Hematopoietic multipotent progenitor cell (in vitro differentiated cells): ENCODE measurements at regions not wholly inside any gene's neighbourhood (a gene's known extent, or its start where the extent isn't known, plus 50 kb on each side); places are given as distances from the start of the nearest gene placed in this dataset.

Experiments used
- DNase-seq, 3 donors: peaks; one replicate each; pipeline ENCODE4 v3.0.0-alpha.2; 2011 to 2015; ENCODE audit warnings: low read depth in 2 of 3, low spot score in 2 of 3

DNA sequence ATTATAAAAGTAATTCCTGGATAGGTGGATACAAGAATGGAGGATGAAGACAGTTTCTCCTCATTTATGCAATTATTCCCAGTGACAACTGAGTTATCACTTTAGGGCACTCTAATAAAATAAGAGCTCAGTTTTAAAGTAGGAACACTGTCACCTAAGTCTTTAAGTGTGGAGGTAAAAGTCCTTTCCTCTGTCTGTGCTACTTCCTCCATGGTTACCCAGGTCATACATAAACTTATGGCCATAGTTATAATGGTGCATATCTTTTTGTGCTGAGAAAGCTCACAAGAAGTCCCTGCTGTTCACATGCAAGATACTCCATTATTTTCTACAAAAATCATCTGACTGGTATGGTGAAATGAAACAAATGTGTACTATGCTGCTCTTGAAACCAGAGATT is 1093.6 kb downstream of the IGSF11 start:
- no peak for DNase-seq

DNA sequence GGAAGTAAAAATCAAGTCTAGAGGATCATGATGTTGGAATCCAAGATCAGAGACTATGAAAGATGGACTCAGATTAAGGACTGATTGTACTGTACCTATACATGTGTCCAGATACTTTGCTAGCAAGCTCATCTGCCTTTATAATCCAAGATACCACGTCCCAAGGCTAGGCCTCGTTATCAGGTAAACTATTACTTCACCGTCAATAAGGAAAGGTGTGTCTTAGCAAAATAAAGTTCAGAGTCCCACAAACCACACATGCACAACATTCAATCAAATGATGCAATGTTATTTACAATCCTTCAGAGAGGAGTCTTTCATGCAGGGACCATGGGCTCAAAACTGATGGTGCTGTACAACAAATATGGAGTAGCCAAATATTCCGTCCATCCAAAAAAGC is 1092.9 kb downstream of the IGSF11 start:
- DNase-seq, result no peak

DNA sequence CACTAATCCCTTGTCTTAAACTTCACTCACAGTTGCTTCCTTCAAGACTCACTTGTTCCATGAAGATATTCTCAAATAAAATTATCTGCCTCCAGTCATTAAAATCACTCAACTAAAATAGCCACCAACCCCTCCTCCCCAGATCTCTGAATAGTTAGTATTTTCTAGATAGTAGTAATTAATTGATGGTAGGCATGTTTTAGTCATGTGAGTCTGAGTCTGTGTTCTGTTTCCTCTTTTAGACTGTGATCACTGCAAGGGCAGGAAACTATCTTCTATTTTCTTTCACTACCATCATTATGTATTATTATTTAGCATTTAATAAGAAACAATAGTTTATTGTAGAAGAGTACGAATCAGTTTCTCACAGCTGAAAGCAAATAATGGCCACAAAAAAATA is 1080.5 kb downstream of the IGSF11 start:
- DNase-seq, result no peak

DNA sequence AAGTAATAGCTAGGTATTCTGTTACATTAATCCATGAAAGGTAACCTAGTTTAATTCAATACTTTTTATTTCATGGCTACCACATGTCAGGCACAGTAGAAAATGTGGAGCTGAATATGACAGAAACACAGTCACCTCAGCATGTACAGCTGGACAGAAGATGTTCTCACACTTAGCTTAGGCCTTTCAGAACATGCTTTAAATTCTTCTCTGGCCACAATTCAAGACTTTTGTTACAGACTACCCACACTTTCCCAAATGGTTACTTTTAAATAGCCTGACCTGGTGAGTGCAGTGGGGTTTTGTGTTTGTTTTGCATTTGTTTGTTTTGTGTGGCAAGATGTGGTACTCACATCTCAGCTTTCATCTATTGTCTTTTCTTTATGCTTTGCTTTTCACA is 1079.5 kb downstream of the IGSF11 start:
- no peak for DNase-seq

DNA sequence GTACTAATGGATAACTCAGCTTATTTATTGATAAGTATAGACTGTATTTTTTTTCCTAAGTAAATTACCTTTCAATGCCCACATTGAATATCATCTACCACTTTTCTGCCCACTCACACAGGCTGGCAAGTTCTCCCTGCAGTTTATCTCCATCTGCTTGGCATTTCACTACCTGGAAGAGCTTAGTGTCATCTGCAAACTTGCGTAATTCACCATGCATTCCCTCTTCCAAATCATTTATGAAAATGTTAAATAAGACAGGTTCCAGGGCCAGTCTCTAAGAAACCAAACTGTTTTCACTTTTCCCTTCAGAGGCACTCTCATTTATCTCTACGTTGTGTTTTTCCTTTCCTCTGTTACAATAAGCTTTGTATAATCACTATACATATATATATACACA is 1076.6 kb downstream of the IGSF11 start:
- no peak for DNase-seq

DNA sequence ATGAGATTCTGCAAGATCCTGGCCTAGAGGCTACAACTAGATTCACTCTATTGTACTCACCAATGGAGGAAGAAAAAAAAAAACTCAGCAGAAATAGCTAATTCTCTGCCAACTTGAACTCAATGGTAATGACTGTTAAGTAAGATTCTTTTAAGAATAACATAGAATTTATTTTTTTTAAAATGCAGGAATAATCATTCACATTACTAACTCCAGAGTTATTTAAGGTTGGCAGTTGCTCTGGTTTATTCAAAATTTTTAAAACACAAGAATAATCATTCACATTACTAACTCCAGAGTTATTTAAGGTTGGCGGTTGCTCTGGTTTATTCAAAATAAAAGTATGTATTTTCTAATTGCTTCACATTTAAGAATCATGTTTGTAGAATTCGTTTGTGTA is 1071.9 kb downstream of the IGSF11 start:
- DNase-seq, result no peak

DNA sequence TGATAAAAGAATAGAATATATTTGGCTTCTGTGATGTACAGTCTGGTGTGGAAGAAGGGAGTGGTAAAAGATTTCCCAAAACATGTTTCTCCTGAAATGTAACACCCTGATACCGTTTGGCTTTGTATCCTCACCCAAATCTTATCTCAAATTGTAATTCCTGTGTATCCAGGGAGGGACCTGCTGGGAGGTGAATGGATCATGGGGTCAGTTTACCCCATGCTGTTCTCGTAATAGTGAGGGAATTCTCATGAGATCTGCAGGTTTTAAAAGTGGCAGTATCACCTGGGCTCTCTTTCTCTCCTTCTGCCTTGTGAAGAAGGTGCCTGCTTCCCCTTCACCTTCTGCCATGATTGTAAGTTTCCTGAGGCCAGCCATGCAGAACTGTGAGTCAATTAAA is 1070.8 kb downstream of the IGSF11 start:
- no peak for DNase-seq

DNA sequence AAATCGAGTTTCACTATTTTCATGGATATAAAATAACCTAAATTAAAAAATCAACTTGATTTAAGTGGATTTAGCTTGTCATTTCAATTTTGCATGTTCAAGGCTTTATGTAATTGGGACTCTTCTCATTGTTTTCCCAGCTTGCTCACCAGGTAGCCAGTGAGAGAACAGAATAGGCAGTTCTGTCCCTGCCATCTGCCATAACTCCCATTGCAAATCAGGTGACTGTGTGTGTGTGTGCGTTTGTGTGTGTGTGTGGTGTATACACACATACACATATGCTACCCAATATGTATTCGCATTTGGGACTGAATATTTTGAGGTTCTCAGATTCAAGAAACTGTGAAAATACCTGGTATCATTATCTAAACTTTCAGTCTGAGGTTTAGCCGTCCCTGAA is 1069.8 kb downstream of the IGSF11 start:
- no peak for DNase-seq

DNA sequence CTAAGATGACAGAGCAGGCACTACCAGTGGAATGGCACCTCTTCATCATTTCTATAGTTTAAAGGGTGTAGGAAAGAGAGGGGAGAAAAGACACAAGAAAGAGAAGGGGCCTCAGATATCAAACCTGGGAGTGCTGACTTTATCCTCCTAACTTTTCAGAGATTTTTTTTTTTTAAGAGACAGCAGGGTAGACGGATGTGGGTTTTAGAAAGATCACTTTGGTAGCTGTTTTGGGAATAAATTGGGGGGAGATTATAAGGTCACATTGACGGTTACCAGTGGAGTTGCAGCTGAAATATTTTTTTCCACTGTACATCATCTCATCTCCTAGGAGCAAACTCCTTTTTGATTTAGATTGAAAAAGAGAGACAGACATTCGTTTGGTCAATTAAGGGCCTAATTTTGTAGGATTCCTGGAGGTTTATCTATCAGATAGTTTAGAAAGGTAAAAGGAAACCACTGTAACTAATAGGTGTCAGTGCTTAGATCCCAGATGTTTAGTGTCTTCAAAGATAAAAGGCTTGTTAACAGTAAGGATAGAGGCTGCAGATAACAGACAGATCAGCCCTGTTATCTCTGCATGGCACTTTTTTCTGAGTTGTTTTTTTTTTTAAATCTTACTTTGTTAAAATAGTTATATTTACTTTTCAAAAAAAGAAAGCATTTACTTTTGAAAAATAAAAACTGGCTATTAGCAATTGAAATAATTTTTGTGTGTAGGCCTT is 1057.0 kb downstream of the IGSF11 start:
- DNase-seq, result no peak

DNA sequence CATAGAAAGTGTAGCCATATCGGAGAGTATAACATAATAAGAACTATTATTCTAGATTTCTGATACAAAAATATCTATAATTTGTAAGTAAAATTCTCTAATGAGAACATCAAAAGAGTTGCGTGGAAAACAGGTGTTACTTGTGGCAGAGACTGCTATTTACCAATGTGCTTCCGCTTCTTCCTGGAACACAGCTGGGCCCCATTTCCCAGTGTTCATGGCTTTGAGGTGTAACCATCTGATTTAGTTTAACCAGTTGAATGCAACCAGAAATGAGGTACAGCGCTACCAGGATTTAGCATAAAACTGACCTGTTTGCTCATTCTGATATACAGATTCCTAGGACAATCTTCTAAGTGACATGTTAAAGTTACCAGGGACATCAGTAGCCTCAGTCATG is 1055.2 kb downstream of the IGSF11 start:
- DNase-seq, result no peak

DNA sequence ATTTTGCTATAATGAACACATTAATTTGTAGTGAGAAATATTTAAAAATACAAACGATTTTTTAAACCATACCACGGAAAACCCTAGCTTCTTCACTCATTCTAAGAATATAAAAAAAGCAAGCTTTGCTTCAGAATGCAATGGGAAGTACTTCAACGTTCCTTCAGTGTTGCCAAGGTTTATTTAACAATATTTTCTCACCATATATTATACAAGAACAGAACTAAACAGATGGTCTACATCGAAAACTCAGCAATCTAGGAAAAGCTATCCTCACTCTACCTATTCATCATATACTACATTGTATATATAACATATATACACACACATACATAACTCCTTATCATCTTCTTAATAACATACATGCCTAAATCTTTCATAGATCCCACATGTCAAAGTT is 1047.4 kb downstream of the IGSF11 start:
- DNase-seq, result no peak

DNA sequence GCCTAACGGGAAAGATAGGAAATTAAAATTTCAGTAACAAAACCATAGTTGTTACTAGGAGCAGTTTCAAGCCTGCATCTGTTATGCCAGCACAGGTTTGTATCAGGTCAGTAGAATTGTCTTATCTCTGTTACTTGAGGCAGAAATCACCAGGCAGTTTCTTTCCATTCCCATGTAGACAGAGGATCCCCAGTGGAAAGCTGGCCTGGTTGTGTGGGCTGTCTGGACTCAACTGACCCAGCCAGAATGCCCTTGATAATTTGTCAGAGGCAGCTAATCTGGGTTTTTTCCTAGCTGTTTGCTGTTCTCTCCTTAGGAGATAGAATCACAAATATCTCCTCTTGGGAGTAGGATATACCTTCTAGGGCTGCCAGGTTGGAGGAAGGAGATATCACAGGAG is 1044.7 kb downstream of the IGSF11 start:
- no peak for DNase-seq

DNA sequence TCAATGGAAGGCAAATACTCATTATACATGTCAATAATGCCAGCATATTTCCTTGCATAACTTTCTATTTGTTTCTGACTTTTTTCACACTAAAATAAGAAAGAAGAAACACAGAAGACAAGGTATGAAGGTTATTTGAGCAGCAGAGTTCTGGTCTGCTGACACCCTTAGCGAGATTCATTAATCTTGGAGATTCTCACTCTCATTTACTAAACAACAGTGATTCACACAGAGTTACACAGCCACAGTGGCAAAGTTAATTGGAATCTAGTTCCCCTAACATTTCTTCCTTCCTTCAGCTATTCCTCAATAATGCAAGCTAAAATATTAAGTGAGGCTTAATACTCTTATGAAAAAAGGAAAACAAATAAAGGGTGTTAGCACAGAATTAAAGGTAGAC is 1044.0 kb downstream of the IGSF11 start:
- DNase-seq, result no peak

DNA sequence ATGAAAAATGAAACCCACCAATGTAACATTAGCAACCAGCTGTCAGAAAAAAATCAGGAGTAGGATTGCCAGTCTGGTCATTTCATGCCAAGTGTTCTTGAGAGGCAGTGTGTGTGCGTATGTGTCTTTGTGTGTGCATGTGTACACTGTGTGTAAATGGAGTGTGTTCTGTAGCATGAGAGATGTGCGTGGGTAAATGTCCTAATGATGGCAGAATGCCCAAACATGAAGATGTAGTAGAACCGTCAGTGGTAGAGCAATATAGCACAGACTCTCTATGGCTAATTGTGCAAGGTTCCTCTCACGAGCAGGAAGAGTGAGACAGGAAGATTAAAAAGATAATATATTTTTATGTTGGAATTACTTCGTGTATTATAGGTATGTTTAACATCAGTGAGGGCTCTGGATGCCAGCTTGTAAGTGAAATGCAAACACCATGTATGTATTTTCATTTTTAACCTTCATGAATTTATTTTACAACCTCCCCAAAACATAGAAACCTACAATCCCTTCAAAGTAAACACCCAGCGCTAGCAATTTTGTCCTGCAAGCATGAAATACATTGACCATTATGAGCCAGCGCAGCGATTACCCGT is 1038.7 kb downstream of the IGSF11 start:
- DNase-seq, result no peak

DNA sequence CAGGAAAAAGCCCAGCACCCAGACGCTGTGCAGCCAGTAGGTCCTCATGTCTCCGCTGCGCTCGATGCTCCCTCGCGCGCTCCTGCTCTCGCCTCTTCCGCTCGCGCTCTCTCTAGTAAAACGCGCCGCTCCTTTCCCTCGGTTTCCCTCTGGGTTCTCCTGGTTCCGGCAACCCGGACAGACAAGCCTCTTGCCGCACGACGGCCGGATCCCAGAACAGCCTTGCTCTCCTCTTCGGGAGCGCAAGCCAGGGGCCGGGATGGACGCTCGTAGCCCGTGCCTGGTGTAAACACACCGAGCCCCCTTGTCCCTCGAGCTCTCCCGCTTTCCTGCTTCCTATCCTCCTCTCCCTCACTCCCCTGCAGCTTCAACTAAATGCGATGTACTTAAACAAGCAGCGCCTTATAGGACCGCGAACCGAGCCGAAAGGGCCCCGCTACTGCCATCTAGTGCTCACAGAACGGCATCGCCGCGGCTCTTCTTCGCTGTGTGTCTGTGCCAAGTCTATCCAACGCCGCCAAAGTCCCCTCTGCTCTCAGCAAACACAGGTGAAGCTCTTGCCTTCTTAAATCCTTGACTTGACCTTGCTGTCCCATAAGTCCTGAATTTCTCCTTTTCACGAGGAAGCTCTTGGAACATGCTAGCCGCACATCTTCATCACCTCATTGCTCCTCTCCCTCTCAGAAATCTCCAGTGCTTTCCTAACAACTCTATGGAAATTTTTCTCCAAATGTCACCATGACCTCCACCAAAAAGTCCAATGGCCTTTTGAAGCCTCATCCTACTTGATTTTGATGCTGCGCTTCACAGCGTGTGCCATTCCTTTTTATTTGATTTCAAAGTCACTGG is 1037.2 kb downstream of the IGSF11 start:
- DNase-seq, result peak in 2 of 3 donors; percentile 47 to 84

DNA sequence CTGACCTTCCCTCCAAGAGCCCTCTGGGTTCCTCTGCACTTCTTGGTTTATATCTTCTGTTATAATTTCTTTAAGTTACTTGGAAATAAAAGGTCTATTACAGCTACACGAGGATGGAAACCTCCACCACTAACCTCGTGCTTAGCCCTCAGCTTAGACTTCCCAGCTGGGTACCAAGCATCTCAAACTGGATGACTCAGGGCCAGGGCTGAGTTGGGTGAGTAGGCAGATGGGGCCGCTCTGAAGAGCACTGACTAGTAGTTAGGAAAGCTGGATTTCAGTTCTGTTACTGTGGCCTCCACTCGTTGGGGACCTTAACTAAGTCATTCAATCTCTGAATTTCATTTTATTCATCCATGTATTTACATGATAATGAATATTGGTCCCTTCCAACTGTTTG is 1036.6 kb downstream of the IGSF11 start:
- no peak for DNase-seq

DNA sequence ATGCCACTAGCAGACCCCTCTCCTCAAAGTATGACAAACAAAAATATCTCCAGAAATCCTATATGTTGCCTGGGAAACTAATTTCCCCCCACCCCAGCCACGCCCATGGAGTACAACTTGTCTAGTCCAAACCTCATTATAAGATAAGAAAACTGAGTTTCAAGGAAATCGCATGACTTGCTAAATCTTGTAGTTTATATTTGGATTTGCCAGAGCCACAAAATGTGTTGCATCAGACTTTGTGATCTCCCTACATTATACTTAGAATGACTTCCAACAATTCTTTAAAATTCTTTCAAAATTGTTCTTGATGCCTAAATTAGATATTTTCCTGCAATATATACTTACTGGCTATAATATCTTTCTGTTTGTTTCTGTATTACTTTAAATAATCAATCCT is 1034.4 kb downstream of the IGSF11 start:
- no peak for DNase-seq

DNA sequence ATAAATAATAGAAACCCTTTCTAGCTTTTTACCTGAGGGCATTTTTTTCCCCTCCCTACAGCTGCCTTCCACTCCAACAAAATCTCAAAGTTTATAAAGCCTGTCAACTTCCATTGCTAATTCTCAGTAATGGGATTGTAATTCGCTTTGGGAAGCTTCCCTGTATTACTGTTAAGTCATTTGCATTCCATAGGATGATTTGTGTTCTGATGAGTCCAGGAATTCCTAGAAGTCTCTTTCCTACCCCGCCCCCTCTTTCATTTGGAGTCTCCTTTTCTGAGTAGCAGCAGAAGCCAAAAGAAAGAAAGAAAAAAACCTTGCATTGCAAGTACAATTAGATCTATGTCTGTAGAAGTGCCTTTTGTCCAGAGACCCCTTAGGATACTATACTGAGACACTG is 1033.3 kb downstream of the IGSF11 start:
- no peak for DNase-seq

DNA sequence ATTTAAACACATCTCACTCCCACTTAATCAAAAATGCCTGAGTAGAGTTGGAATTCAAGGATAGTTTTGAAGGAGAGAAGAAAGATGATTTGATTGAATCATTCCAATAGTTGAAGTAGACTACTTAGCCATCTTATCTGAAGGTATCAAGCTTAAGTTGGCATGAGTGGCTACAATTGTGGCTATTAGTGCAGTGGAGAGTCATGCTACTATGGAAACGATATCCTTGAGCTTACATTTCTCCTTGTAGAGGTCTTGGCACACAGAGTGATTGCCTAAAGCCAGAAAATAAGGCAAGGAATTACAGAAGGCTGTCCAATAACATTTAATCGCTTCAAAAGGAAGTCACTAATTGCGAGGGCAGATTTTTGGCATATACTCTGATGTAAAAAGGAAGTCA is 1022.7 kb downstream of the IGSF11 start:
- DNase-seq, result no peak

DNA sequence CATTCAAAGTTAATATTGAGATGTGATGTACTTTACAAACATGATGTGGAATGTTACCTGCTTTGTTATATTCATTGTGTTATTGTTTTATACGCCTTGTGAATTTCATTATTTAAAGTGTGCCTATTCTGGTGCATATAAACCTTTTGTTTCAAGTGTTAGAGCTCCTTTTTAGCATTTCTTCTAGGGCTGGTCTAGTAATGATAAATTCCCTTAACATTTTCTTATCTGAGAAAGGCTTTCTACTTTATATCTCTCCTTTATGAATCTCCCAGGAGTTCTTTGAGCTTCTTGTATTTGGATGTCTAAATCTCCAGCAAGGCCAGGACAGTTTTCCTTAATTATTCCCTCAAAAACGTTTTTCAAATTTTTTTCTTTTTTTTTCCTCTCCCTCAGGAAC is 1005.6 kb downstream of the IGSF11 start:
- DNase-seq, result no peak

DNA sequence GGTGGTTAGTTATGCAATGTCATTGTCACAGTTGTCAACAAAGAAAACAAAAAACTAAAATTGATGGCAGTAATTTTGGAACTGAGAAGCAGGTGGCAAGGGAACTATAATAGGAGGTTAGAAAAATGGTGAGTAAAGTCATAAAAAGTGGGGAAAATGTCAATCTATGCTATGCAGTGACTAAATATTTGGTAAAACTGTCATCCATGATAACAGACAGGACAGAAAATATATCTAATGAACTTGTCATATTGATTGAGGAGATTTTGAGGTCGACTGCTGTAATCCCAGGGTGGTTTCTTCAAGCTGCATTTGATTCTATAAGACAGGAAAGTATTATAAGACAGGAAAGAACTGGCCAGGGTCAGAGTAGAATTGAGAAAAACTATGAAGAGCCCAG is 998.4 kb downstream of the IGSF11 start:
- no peak for DNase-seq

DNA sequence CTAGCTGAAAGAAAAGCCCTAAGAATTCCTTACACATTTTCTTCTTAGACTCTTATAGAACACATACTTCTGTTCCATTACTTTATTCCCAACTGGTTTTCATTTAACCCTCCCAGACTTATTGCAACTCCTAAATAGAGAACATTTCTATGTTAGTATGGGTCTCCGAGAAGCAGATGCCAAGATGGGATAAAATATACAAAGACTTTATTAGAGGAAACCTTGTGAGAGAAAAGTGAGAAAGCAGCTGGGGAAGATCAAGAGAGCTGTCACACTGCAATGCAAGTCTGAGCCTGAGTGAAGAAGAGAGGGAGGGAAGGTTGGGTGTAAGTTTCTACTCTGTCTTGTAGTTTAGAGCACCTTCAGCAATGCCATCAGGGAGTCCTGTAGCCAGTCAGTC is 979.3 kb downstream of the IGSF11 start:
- no peak for DNase-seq
